RWPE2 (cell line): ENCODE measurements at regions not wholly inside any gene's neighbourhood (a gene's known extent, or its start where the extent isn't known, plus 50 kb on each side); places are given as distances from the start of the nearest gene placed in this dataset.
A peak's percentile ranks its signal among the peaks of the same experiment; 100 is the strongest.

Source experiments
- ATAC-seq: fragments of 200-7000 bp; cut with Tn5 transposase; 3 replicates; pipeline ENCODE4 v1.9.1; 2021; ENCODE audit warnings: low read depth
- DNase-seq: peaks from one replicate; pipeline ENCODE4 v3.0.0-alpha.2; 2020; ENCODE audit warnings: low spot score
- H3K27ac ChIP-seq: fragments of 450-650 bp; 2 replicates; pipeline ENCODE4 v1.5.1; 2017; ENCODE audit warnings: mild to moderate bottlenecking; ENCODE audit not compliant: poor library complexity, severe bottlenecking
- H3K27me3 ChIP-seq: fragments of 250-450 bp; sonication (Bioruptor Pico); 2 replicates; pipeline ENCODE4 v1.5.1; 2021; ENCODE audit warnings: mild to moderate bottlenecking, moderate library complexity; ENCODE audit not compliant: insufficient read depth, poor library complexity, severe bottlenecking
- H3K36me3 ChIP-seq: fragments of 250-450 bp; sonication (Bioruptor Pico); 2 replicates; pipeline ENCODE4 v1.5.1; 2020; ENCODE audit warnings: low read depth, mild to moderate bottlenecking, moderate library complexity
- H3K4me1 ChIP-seq: fragments of 250-450 bp; sonication (Bioruptor Pico); 2 replicates; pipeline ENCODE4 v1.5.1; 2021; ENCODE audit warnings: mild to moderate bottlenecking, moderate library complexity; ENCODE audit not compliant: insufficient read depth, poor library complexity, severe bottlenecking
- H3K4me3 ChIP-seq: fragments of 250-450 bp; sonication (Bioruptor Pico); 2 replicates; pipeline ENCODE4 v1.5.1; 2021; ENCODE audit warnings: mild to moderate bottlenecking, moderate library complexity; ENCODE audit not compliant: severe bottlenecking
- H3K9me3 ChIP-seq: fragments of 250-450 bp; sonication (Bioruptor Pico); 2 replicates; pipeline ENCODE4 v1.5.1; 2021; ENCODE audit warnings: mild to moderate bottlenecking, moderate library complexity; ENCODE audit not compliant: severe bottlenecking
- TF ChIP-seq, protein P1 (sequence below): fragments of 450-650 bp; IDR thresholded peaks from one replicate; pipeline ENCODE4 v1.5.1; 2017; ENCODE audit warnings: mild to moderate bottlenecking, moderate library complexity; ENCODE audit not compliant: poor library complexity, severe bottlenecking

- Histone ChIP-seq H3K27me3 (no peaks in the 10 kb centered on the region), H3K4me1 (peaks cover 4% of the 10 kb centered on the region), H3K36me3 (no peaks in the 10 kb centered on the region), H3K4me3 (no peak overlapping the region), H3K9me3 (no peaks in the 10 kb centered on the region), H3K27ac (no peak overlapping the region)
- ATAC-seq = peak; percentile 35; the same call in 1 of the 3 replicates
- no peak for DNase-seq
- TF ChIP-seq, protein P1, sequence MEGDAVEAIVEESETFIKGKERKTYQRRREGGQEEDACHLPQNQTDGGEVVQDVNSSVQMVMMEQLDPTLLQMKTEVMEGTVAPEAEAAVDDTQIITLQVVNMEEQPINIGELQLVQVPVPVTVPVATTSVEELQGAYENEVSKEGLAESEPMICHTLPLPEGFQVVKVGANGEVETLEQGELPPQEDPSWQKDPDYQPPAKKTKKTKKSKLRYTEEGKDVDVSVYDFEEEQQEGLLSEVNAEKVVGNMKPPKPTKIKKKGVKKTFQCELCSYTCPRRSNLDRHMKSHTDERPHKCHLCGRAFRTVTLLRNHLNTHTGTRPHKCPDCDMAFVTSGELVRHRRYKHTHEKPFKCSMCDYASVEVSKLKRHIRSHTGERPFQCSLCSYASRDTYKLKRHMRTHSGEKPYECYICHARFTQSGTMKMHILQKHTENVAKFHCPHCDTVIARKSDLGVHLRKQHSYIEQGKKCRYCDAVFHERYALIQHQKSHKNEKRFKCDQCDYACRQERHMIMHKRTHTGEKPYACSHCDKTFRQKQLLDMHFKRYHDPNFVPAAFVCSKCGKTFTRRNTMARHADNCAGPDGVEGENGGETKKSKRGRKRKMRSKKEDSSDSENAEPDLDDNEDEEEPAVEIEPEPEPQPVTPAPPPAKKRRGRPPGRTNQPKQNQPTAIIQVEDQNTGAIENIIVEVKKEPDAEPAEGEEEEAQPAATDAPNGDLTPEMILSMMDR = no peak
Measured at GRCh38 chr5:120091376-120091948, 372.6 kb upstream of the PRR16 start.

DNA sequence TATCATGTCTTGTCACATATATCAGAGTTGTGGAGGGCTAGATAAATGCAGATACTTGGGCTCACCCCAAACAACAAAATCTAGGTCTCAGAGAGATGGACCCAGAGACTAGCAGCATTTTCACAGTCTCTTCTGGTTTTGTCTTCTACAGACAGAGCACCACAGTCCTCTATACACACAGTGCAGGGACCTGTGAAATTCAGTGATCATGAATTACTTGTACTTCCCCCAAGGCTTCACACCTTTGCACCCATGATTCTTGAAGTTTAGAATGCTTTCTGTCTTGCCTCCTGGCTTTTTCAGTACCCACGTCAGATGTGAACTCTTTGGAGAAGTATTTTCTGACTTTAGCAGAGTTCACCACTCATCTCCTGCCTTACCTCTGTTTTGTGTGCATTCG, 371.5 kb upstream of the PRR16 start:
- Histone ChIP-seq H3K27me3 (no peaks in the 10 kb centered on the region), H3K4me1 (peaks cover 11% of the 10 kb centered on the region), H3K4me3 (no peak overlapping the region), H3K27ac (no peak overlapping the region), H3K9me3 (no peaks in the 10 kb centered on the region), H3K36me3 (no peaks in the 10 kb centered on the region)
- ATAC-seq = no peak
- TF ChIP-seq, protein P1 = no peak
- no peak for DNase-seq

- ATAC-seq (no peak), DNase-seq (no peak)
- H3K36me3 ChIP-seq = no peaks in the 10 kb centered on the region
- no peak overlapping the region for H3K4me3 ChIP-seq
- no peaks in the 10 kb centered on the region for H3K9me3 ChIP-seq
- no peak overlapping the region for H3K27ac ChIP-seq
- TF ChIP-seq, protein P1 = no peak
- peaks cover 9% of the 10 kb centered on the region for H3K4me1 ChIP-seq
- H3K27me3 ChIP-seq = no peaks in the 10 kb centered on the region
Measured at GRCh38 chr5:120093178-120093577, 370.9 kb upstream of the PRR16 start.

DNA sequence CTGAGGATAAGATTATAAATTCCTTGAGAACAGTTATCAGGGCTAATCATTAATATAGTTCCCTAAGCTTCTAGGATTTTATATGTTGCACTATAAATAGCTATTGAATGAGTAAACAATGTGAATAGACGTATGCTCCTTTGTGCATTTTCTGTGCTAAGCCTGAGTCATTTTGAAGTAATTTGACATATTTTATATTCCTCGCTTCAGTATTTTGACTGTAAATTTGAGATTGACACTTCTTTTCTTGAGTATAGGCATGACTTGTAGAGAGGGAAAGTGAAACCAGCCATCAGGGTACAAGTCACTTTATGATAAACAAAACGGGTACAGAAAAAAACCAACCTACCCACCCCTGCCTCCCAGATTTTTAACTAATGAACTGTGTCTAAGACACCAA, 367.7 kb upstream of the PRR16 start:
- DNase-seq (no peak), ATAC-seq (peak; percentile 90)
- Histone ChIP-seq H3K4me1 (peaks cover 7% of the 10 kb centered on the region), H3K36me3 (no peaks in the 10 kb centered on the region), H3K9me3 (no peaks in the 10 kb centered on the region), H3K27me3 (no peaks in the 10 kb centered on the region), H3K27ac (peak overlapping the region; percentile 1), H3K4me3 (peak overlapping the region; percentile 1)
- TF ChIP-seq, protein P1 = no peak

GRCh38 chr5:120098426-120098825, 365.7 kb upstream of the PRR16 start:
- Histone ChIP-seq H3K36me3 (no peaks in the 10 kb centered on the region), H3K27ac (no peak overlapping the region), H3K27me3 (no peaks in the 10 kb centered on the region), H3K4me3 (no peak overlapping the region), H3K4me1 (peaks cover 7% of the 10 kb centered on the region), H3K9me3 (no peaks in the 10 kb centered on the region)
- DNase-seq (no peak), ATAC-seq (no peak)
- TF ChIP-seq, protein P1 = no peak
